Prostate gland (tissue), 2 donors: ENCODE measurements at regions not wholly inside any gene's neighbourhood (a gene's known extent, or its start where the extent isn't known, plus 50 kb on each side); places are given as distances from the start of the nearest gene placed in this dataset.
A peak's percentile ranks its signal among the peaks of the same experiment; 100 is the strongest.

Experiments used
- DNase-seq: peaks from one replicate; pipeline ENCODE4 v3.0.0-alpha.2; 2019; ENCODE audit warnings: low spot score
- H3K27ac ChIP-seq, 2 donors: fragments of 200-600 bp; sonication (generic); 2 replicates each; pipeline ENCODE4 v1.5.1; 2017 to 2019
- H3K27me3 ChIP-seq: fragments of 200-600 bp; sonication (generic); replicated peaks from 2 replicates; pipeline ENCODE4 v1.5.1; 2019; ENCODE audit not compliant: insufficient read depth
- H3K36me3 ChIP-seq, 2 donors: fragments of 200-600 bp; sonication (generic); 1 replicate in 1 of 2; 2 replicates in 1 of 2; pipeline versions ENCODE4 v1.5.1 to v1.8.1; 2017 to 2019
- H3K4me1 ChIP-seq: fragments of 200-600 bp; sonication (generic); replicated peaks from 2 replicates; pipeline ENCODE4 v1.5.1; 2019
- H3K4me3 ChIP-seq, 2 donors: fragments of 200-600 bp; sonication (generic); 2 replicates each; pipeline ENCODE4 v1.5.1; 2017 to 2019
- H3K9me3 ChIP-seq: fragments of 200-600 bp; sonication (generic); 2 replicates; pipeline ENCODE4 v1.5.1; 2017
- POLR2A ChIP-seq: fragments of 450-650 bp; IDR thresholded peaks from one replicate; pipeline ENCODE4 v1.6.1; 2016; ENCODE audit warnings: antibody characterized with exemption, mild to moderate bottlenecking
- POLR2AphosphoS5 ChIP-seq: sonication (generic); formaldehyde crosslinking; IDR thresholded peaks from one replicate; pipeline ENCODE4 v1.6.1; 2017; ENCODE audit warnings: antibody characterized with exemption
- WGBS: methylation state at CpG from one replicate; pipeline ENCODE4 v1.1.5; 2018; 5-methylcytosine and 5-hydroxymethylcytosine counted together
- intact Hi-C: fragments of 100-400 bp; cut with DNase I; formaldehyde crosslinking; loops from one replicate; pipeline ENCODE4 v1.14.2; 2022
- TF ChIP-seq, protein P1 (sequence below), 4 experiments: fragments of 200-600 bp in 2 of 4; fragments of 450-650 bp in 2 of 4; sonication (generic) in 2 of 4; IDR thresholded peaks; 1 replicate in 3 of 4; 2 replicates in 1 of 4; pipeline ENCODE4 v1.5.1; 2016 to 2019; ENCODE audit warnings: antibody characterized with exemption in 4 of 4, mild to moderate bottlenecking in 2 of 4, moderate library complexity in 2 of 4

DNA sequence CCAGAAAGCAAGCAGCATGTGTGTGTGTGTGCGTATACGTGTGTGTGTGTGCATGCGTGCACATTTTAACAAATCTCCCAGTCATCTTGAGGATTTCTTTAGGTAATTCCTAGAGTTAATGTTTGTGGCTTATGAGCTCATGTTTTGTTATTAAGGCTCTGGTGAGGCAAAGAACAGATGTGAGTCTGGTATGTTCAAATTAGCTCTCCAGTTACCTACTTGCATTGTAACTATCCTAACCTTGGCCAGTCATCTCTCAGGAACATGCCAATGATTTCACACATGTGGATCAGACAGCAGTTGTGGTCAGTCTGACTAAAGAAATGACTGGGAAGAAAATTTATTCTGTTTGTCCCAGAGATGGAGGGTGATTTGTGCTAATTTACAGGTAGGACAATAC lies 163.1 kb downstream of the IZUMO3 start:
- no peak for DNase-seq
- H3K27ac ChIP-seq = peak overlapping the region; percentile 20 to 61
- H3K27me3 ChIP-seq = no peaks in the 10 kb centered on the region
- intact Hi-C loops = no loop called here
- no peaks in the 10 kb centered on the region for H3K9me3 ChIP-seq
- no peaks in the 10 kb centered on the region for H3K36me3 ChIP-seq
- H3K4me3 ChIP-seq = no peak overlapping the region
- H3K4me1 ChIP-seq = no peaks in the 10 kb centered on the region
- TF ChIP-seq POLR2A (no peak), POLR2AphosphoS5 (no peak)
- TF ChIP-seq, protein P1, sequence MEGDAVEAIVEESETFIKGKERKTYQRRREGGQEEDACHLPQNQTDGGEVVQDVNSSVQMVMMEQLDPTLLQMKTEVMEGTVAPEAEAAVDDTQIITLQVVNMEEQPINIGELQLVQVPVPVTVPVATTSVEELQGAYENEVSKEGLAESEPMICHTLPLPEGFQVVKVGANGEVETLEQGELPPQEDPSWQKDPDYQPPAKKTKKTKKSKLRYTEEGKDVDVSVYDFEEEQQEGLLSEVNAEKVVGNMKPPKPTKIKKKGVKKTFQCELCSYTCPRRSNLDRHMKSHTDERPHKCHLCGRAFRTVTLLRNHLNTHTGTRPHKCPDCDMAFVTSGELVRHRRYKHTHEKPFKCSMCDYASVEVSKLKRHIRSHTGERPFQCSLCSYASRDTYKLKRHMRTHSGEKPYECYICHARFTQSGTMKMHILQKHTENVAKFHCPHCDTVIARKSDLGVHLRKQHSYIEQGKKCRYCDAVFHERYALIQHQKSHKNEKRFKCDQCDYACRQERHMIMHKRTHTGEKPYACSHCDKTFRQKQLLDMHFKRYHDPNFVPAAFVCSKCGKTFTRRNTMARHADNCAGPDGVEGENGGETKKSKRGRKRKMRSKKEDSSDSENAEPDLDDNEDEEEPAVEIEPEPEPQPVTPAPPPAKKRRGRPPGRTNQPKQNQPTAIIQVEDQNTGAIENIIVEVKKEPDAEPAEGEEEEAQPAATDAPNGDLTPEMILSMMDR (IDR thresholded peaks at IDR 0.05) = no peak
- 86% methylated on average over 3 of the region's 3 CpGs for WGBS

DNA sequence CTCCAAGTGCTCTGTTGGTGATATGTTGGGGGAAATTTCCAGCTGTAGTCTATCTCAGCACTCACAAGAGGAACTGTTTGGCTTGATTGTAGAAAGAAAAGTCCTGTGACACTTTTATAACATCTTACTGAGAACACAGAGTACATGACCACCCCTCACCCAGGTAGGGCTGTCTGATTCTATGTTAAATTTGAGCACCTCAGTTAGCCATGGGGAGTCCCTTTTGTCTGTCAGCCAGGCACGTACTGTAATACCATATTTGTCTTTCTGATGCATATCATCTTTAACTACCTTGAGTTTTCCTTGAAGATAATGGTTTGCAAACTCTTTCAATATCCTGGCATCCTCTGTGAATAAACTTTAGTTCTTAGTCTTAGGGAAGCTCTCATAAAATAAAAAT lies 164.5 kb downstream of the IZUMO3 start:
- DNase-seq = peak; percentile 65
- 0% methylated on average over 1 of the region's 1 CpG for WGBS
- H3K9me3 ChIP-seq = no peaks in the 10 kb centered on the region
- no peak overlapping the region for H3K4me3 ChIP-seq
- H3K27ac ChIP-seq = peak overlapping the region; percentile 2 to 73
- no peak for TF ChIP-seq POLR2A
- TF ChIP-seq POLR2AphosphoS5 = peak; percentile 63
- TF ChIP-seq, protein P1 (IDR thresholded peaks at IDR 0.05) = no peak
- no peaks in the 10 kb centered on the region for H3K36me3 ChIP-seq
- no peaks in the 10 kb centered on the region for H3K4me1 ChIP-seq
- intact Hi-C loops = no loop called here
- no peaks in the 10 kb centered on the region for H3K27me3 ChIP-seq

DNA sequence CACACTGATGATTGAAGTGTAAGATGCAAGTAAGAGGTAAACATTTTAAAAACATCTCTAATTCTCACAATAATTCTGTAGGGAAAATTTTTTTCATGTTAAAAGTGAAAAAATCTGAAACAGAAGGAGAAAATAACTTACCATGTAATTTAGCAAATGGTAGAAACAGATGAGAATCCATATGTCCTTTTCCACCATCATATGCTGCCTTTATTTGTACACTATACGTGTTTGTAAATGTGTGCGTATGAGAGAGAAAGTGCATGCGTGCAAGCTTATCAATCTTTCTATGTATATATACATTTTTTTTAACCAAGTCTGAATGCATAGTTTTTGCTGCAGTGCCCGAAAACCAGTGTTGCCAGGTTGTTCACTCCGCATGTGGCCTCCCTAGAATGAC lies 186.7 kb downstream of the IZUMO3 start:
- WGBS = 90% methylated on average over 5 of the region's 5 CpGs
- no peak for TF ChIP-seq POLR2A
- TF ChIP-seq, protein P1 (IDR thresholded peaks at IDR 0.05) = no peak
- no peak for TF ChIP-seq POLR2AphosphoS5
- DNase-seq = no peak
- intact Hi-C loops = no loop called here
- Histone ChIP-seq H3K9me3 (no peaks in the 10 kb centered on the region), H3K36me3 (no peaks in the 10 kb centered on the region), H3K4me3 (no peak overlapping the region), H3K27me3 (no peaks in the 10 kb centered on the region), H3K4me1 (no peaks in the 10 kb centered on the region), H3K27ac (no peak overlapping the region)

DNA sequence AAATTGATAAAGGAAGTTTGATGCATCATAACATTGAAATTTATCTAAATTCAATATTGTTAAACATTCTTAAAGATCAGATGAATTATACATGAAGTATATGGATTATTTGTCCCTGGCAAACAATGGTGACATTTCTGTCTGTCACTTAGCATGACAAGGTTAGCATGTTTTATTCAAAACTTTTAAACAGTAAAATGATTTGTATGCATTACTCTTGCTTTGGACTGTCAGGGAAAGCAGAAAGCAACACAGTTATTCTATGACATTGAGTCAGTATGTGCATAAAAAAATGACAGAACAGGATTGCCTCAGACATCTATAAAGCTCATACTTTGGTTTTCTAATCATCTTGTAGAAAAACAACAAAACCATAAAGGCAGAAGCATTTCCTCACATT lies 193.7 kb downstream of the IZUMO3 start:
- TF ChIP-seq, protein P1 (IDR thresholded peaks at IDR 0.05) = no peak
- TF ChIP-seq POLR2A (no peak), POLR2AphosphoS5 (no peak)
- no peak for DNase-seq
- Histone ChIP-seq H3K36me3 (no peaks in the 10 kb centered on the region), H3K27ac (no peak overlapping the region), H3K4me1 (no peaks in the 10 kb centered on the region), H3K27me3 (no peaks in the 10 kb centered on the region), H3K9me3 (no peaks in the 10 kb centered on the region), H3K4me3 (no peak overlapping the region)
- intact Hi-C loops = no loop called here

DNA sequence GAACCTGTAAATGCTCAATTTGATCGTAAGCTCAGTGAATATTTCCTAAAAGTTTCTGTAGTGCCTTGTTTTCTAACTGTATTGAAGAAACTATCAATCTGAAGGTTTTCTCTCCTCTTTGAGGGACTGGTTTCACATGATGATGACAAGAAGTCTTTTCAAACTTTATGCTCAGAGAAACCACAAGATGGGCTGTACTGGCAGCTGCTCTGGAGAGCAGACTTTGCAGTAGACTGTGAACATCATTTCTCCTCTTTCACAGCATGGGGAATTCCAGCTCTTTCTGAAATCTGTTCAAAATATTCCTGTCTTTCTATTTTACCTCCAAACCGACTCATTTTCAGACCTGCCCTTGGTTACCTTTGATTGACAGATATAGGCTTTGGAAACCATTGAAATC lies 194.4 kb downstream of the IZUMO3 start:
- Histone ChIP-seq H3K9me3 (no peaks in the 10 kb centered on the region), H3K27ac (no peak overlapping the region), H3K27me3 (no peaks in the 10 kb centered on the region), H3K36me3 (no peaks in the 10 kb centered on the region), H3K4me3 (no peak overlapping the region), H3K4me1 (no peaks in the 10 kb centered on the region)
- no peak for DNase-seq
- intact Hi-C loops = no loop called here
- 77% methylated on average over 2 of the region's 2 CpGs for WGBS
- no peak for TF ChIP-seq POLR2AphosphoS5
- TF ChIP-seq, protein P1 (IDR thresholded peaks at IDR 0.05) = no peak
- TF ChIP-seq POLR2A = no peak
